ENCODE measurements at regions not wholly inside any gene's neighbourhood (a gene's known extent, or its start where the extent isn't known, plus 50 kb on each side); places are given as distances from the start of the nearest gene placed in this dataset.

DNA sequence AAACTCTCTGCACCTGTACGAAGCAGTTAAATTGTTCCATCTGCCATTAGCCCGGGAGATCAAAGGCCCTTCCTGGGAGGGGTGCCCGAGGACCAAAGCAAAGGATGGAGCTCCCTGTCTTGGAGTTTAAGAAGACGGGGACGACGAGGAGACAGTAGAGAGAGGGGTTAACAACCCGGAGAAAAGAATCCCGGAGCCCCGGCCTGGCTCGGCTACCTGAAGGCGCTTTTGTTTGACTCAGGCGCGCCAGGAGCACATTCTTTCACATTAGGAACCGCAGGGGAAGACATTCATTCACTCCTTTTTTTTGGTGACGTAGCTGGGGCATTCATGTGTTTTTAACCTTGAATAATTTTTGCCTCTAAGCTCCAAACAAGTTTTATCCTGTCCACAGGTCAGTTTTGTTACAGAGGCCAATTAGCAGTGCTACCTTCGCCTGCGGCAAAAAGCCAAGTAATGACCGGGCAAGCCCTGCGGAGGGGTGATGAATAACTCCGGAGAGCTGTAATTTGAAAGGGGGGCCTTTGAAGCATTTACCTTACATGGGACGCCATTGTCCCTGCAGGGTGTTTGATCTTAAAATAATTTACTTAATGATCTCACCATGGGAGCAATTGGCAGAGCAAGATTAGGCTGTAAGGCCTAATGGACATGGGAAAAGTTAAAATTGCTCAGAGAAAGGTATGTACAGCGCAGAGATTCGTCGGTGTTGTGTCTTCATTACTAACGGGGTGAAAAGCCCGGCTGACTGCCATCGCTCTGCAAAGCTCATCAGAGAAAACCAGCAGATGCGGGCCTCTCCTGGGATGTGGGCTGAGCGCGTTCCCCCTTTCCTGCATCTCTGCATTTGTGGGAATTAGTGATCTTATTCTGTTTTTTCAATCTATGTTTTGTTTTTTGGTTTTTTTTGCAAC is 258.0 kb upstream of the SP4 start:
- FAIRE-seq (no peak), DNase-seq (ENCODE audit: insufficient read length) (no peak)
- TF ChIP-seq TAF1 (IDR thresholded peaks at IDR 0.05; ENCODE audit: borderline replicate concordance, low read depth, low read length) (no peak), POLR2AphosphoS5 (IDR thresholded peaks at IDR 0.05; ENCODE audit: low read depth, low read length) (no peak), POLR2A (IDR thresholded peaks at IDR 0.05; ENCODE audit: low read depth, low read length) (no peak)

DNA sequence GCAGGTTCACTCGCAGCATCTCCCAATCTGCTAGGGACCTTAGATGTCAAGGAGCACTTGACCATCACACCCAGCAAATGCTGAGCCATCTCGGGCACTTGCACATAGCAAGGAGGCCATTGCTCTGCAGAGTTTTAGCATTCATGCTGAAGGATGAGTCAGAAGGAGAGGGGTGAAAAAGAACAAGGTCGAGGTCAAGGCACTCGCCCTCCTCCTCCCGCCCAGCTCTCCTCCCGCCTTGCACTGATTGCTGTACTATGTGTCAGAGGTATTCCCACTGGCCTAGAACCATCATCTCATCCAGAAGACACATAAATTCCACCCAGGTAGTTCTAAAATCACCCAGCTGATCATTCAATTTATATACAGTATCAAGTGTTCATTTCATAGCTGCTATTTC is 255.1 kb upstream of the SP4 start:
- no peak for DNase-seq (ENCODE audit: insufficient read length)
- FAIRE-seq, result no peak
- TF ChIP-seq POLR2AphosphoS5 (IDR thresholded peaks at IDR 0.05; ENCODE audit: low read depth, low read length) (no peak), POLR2A (IDR thresholded peaks at IDR 0.05; ENCODE audit: low read depth, low read length) (no peak), TAF1 (IDR thresholded peaks at IDR 0.05; ENCODE audit: borderline replicate concordance, low read depth, low read length) (no peak)

DNA sequence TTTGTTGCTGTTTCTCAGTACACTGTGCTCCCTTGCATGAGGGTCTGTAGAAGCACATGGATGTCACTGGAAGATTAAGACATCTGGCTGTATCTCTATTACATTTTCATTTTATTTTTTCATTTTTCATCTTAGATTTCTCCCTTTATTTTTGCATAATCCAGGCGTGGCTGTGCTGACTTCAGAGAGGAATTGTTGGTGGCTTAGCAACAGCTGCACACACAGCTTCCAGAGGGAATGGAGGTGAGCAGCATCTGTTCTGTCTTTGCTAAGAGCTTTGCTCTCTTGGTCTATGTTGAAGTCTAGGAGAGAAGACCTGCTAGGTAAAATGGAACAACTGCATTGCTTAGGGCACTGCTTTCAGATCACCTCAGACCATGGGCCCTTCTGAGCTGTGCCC is 254.4 kb upstream of the SP4 start:
- TF ChIP-seq POLR2A (IDR thresholded peaks at IDR 0.05; ENCODE audit: low read depth, low read length) (no peak), TAF1 (IDR thresholded peaks at IDR 0.05; ENCODE audit: borderline replicate concordance, low read depth, low read length) (no peak), POLR2AphosphoS5 (IDR thresholded peaks at IDR 0.05; ENCODE audit: low read depth, low read length) (no peak)
- DNase-seq (ENCODE audit: insufficient read length) (no peak), FAIRE-seq (no peak)

DNA sequence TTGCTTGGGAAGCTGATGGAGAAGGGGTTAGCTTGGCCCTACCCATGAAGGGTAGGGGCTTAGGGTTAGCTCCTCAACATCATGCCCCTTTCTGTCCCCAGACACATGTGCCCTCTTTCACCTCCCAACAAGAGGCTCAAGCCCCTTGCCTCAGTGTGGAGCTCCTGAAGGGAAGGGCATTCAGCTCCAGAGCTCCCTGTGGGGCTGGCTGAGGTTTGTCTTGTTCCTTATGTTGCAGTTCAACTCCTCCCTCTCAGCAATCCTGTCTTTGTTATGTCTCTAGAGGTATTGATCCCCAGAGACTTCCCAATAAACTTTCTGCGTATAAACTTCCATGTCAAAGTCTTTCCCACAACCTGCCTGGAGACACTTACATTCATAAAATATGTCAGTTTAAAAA is 252.2 kb upstream of the SP4 start:
- DNase-seq (ENCODE audit: insufficient read length) (no peak), FAIRE-seq (no peak)
- TF ChIP-seq POLR2AphosphoS5 (IDR thresholded peaks at IDR 0.05; ENCODE audit: low read depth, low read length) (no peak), TAF1 (IDR thresholded peaks at IDR 0.05; ENCODE audit: borderline replicate concordance, low read depth, low read length) (no peak), POLR2A (IDR thresholded peaks at IDR 0.05; ENCODE audit: low read depth, low read length) (no peak)

DNA sequence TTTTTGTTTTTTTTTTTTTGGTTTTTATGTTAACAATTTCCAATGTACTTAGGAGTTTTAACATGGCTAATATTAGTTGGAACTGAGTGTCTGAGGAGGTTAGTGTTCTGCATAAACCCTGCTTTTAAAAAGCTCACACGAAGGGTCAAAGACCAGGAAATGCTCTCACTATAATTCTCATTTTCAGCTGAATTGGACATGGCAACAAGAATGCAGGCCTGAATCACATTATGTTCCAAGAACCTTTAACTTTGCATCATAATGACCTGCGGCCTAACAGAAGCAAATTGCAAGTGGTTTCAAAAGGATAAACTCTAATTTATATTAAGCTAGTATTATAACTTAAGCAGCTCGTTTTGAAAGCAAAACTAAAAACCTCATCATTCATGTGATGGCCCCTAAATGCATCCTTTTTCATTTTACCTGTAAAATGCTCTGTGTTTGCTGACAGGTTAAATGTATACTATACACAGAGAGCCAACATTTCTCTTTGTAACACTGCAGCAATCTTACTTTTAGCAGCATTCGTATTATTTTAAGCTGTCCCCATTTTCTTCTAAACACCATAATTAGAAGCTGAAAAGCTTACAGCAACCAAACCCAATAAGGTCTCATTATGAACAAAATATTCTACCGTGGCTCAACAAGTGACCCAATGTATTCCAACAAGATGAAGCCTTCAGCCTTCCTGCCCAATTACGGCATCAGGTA is 242.8 kb upstream of the SP4 start:
- DNase-seq (ENCODE audit: insufficient read length), result no peak
- no peak for FAIRE-seq
- TF ChIP-seq POLR2AphosphoS5 (IDR thresholded peaks at IDR 0.05; ENCODE audit: low read depth, low read length) (no peak), POLR2A (IDR thresholded peaks at IDR 0.05; ENCODE audit: low read depth, low read length) (no peak), TAF1 (IDR thresholded peaks at IDR 0.05; ENCODE audit: borderline replicate concordance, low read depth, low read length) (no peak)

DNA sequence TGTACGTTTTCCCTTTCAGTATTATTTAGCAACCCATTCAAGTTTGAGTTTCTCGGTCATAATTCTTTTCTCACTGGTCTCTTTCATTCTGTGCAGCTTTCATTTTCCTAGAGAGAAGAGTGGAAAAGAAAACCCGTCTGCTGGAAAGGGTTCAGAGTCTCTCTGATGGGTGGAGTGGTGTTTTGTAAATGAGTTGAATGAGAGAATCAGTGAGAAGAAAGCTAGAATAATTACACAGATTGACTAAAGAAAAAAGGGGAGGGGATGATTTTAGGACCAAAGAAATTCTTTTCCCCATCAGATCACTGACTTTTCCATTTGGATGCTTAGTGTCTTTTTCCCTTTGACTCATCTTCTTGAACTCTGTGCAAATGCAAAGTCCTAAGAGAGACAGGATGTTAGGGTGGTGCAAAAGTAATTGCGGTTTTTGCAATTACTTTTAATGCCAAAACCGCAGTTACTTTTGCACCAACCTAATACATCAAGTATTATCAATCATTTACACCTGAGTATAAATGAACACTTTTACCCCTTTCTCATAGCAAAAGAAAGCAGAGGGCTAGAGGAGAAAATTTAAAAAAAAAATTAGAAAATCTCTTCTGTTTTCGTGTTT is 242.1 kb upstream of the SP4 start:
- no peak for FAIRE-seq
- DNase-seq (ENCODE audit: insufficient read length), result no peak
- TF ChIP-seq POLR2A (IDR thresholded peaks at IDR 0.05; ENCODE audit: low read depth, low read length) (no peak), POLR2AphosphoS5 (IDR thresholded peaks at IDR 0.05; ENCODE audit: low read depth, low read length) (no peak), TAF1 (IDR thresholded peaks at IDR 0.05; ENCODE audit: borderline replicate concordance, low read depth, low read length) (no peak)

DNA sequence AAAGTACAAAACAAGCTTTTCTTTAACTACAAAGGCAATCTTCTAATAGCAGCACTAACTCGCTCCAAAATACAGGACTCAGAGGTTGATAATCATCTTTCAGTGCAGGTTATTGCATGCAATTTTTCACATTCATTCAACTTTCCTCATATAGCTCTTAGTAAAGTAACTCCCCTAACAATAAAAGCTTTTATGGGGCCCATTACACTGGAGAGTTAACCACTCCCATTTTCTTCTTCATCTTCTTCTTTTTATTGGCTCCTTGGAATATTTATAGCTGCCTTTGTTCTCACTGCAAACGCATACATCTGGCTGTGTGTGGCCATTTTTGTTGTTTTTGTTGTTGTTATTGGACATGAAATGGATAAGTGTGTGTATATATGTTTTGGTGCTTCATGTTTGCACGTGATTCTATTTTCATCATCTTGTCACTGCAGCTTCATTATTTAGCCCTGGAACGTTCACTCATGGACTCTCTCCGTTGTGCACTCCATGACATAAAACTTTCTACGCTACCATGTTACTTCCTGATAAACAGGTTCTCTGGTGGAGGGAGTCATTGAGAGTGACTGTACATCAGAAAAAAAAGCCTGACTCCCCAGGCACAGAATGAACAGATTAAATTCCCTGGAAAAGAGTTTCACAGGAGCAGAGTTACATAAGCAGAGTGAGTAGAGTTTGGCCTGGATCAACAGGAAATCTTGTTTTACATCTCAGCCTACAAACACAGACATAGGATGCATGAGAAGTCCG is 236.4 kb upstream of the SP4 start:
- DNase-seq (ENCODE audit: insufficient read length), result no peak
- TF ChIP-seq POLR2AphosphoS5 (IDR thresholded peaks at IDR 0.05; ENCODE audit: low read depth, low read length), result no peak
- no peak for TF ChIP-seq POLR2A (IDR thresholded peaks at IDR 0.05; ENCODE audit: low read depth, low read length)
- no peak for TF ChIP-seq TAF1 (IDR thresholded peaks at IDR 0.05; ENCODE audit: borderline replicate concordance, low read depth, low read length)
- FAIRE-seq, result no peak

DNA sequence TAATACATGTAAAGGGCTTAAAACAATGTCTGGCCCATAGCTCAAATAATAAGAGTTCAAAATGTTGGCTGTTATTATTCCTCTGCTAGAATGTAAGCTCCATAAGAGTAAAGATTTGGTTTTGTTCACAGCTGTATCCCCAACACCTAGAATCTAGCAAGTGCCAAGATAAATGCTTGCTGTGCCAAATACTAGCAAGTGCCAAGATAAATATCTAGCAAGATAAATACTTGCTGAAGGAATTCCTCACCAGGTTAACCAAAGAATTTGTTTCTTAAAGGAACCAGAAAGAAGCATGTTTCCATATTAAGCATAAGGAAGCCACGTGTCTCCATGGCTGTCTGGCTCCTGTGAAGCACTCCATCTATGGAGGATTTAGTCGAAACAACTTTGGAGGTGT is 235.2 kb upstream of the SP4 start:
- DNase-seq (ENCODE audit: insufficient read length) (no peak), FAIRE-seq (no peak)
- TF ChIP-seq TAF1 (IDR thresholded peaks at IDR 0.05; ENCODE audit: borderline replicate concordance, low read depth, low read length) (no peak), POLR2A (IDR thresholded peaks at IDR 0.05; ENCODE audit: low read depth, low read length) (no peak), POLR2AphosphoS5 (IDR thresholded peaks at IDR 0.05; ENCODE audit: low read depth, low read length) (no peak)

DNA sequence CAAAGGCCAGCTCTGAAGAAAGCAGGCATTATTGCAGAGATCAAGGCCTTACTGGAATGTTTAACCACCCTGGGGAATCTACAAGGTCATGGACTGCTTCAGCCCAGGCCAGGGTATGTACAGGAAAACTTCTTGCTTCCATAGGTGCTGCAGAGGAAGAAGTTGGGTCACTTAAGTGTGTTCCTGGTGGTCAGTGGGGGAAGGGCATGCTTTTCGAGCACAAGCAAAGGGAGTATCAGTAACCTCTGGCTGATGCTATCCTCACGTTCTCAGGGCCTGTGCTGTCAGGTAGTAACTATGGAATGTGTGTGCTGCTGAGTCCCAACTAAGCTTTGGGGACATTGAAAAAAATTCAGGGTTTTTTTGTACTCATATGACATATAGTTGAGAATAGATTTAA is 234.0 kb upstream of the SP4 start:
- no peak for DNase-seq (ENCODE audit: insufficient read length)
- no peak for FAIRE-seq
- TF ChIP-seq TAF1 (IDR thresholded peaks at IDR 0.05; ENCODE audit: borderline replicate concordance, low read depth, low read length) (no peak), POLR2A (IDR thresholded peaks at IDR 0.05; ENCODE audit: low read depth, low read length) (no peak), POLR2AphosphoS5 (IDR thresholded peaks at IDR 0.05; ENCODE audit: low read depth, low read length) (no peak)

DNA sequence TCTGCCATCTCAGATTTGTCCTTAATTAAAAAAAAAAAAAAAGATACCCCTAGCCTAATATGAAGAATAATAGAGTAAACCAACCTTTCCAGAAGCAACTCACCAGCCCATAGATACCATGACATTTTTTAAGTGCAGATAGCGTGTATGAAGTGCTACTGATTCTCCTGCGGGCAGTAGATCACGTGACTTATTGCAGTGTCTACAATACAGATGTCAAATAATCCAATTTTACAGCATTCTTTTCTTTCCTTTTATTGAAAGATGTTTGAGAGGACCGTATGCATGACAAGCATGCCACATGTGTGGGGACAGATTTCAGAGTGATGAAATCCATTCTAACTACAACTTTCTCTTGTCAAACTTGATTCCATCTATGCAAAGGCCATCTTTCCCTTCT is 232.9 kb upstream of the SP4 start:
- TF ChIP-seq TAF1 (IDR thresholded peaks at IDR 0.05; ENCODE audit: borderline replicate concordance, low read depth, low read length), result no peak
- no peak for TF ChIP-seq POLR2A (IDR thresholded peaks at IDR 0.05; ENCODE audit: low read depth, low read length)
- TF ChIP-seq POLR2AphosphoS5 (IDR thresholded peaks at IDR 0.05; ENCODE audit: low read depth, low read length), result no peak
- DNase-seq (ENCODE audit: insufficient read length) (no peak), FAIRE-seq (no peak)

DNA sequence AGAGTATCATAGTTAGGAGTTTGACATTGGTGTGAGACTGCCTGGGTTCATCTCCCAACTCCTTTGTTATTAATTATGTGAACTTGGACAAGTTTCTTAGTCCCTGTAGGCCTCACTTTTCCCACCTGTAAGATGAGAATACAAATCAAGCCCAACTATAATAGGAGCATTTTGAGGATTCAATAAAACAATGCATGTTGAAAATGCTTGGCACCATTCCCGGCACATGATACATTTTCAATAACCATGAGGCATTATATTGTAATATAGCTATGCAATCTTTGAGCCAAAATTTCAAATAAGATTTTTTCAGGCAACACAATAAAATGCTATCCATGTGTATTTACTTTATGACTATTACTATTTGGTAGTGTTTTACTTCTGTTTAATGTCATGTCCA is 229.0 kb upstream of the SP4 start:
- TF ChIP-seq TAF1 (IDR thresholded peaks at IDR 0.05; ENCODE audit: borderline replicate concordance, low read depth, low read length), result no peak
- no peak for TF ChIP-seq POLR2A (IDR thresholded peaks at IDR 0.05; ENCODE audit: low read depth, low read length)
- no peak for TF ChIP-seq POLR2AphosphoS5 (IDR thresholded peaks at IDR 0.05; ENCODE audit: low read depth, low read length)
- DNase-seq (ENCODE audit: insufficient read length) (no peak), FAIRE-seq (no peak)
